ENCODE measurements at regions not wholly inside any gene's neighbourhood (a gene's known extent, or its start where the extent isn't known, plus 50 kb on each side); places are given as distances from the start of the nearest gene placed in this dataset.

GRCh38 chr2:19086231-19086651 lies 272.2 kb downstream of the OSR1 start:
- no peak for DNase-seq

GRCh38 chr2:19078709-19079108 lies 279.7 kb downstream of the OSR1 start:
- no peak for DNase-seq

DNA sequence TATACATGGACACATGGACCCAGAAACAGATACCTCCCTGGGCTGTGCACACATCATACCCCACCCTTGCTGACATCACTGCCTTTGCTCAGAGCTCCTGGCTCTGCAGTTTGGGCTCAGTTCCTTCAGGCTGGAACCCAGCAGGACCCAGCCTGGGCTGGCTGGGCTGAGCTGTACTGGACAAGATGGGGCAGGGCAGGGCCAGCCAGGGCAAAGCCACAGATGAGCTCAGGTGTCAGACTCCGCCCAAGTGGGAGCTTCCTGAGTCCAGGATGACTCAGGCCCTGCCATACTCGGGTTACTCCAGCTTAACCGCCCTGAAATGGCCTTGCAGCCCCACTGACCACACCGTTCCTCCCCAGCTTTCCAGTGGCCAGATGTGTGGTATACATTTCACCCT lies 284.9 kb downstream of the OSR1 start:
- DNase-seq: no peak

DNA sequence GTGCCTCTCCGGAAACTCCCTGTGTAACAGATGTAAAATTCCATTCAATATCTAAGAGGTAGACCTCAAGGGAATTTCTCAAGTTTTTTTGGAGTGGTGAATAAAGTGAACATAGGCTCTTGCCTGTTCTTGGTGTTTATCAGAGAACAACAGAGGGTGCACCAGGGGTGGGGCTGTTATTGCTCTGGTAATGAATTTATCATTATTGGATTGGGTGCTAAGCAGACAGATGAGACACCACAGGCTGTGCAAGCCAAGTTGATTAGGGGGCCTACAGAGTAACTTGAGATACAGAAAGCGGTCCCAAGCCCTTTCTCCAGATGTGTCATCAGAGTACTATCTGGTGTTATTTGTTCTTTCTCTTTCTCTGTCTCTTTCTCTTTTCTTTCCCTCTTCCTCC lies 286.3 kb downstream of the OSR1 start:
- no peak for DNase-seq

GRCh38 chr2:19070886-19071285 lies 287.5 kb downstream of the OSR1 start:
- no peak for DNase-seq

DNA sequence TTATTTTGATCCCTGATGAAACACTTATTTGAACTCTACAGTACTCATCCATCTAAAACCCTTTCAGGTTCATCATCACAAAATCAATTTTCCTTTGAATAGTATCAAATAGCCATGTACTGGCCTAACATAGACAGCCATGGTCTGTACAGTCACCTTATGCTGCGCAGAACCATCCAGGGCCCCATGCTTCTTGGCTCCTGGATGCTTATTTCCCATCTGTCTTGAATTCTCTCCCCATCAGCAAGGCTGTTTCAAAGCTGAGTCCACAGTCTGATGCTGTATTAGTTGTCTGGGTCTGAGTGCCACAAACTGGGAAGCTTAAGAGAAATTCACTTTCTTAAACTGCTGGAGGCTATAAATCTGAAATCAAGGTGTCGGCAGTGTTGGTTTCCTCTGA lies 290.2 kb downstream of the OSR1 start:
- DNase-seq: no peak

- DNase-seq: no peak
These were observed 296.1 kb downstream of the OSR1 start for GRCh38 chr2:19062370-19062769.

DNA sequence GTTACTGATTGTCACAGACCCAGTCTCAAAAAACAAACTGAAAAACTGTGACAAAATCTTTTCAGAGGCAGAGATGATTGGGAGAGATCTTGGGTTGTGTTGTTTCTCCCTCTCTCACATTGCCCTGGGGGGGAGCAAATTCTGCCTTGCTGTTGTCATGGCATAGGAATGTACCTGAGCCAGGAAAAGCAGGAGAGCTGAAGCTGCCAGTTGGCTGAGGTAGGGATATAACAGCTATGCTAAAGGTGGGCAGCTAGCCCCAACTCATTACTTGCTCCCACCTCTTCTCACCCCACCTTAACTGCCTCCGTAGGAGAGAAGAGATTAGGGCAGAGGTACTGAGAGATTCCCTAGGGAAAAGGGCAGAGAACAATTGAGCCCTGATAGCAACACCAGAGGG lies 299.3 kb downstream of the OSR1 start:
- DNase-seq: no peak

DNA sequence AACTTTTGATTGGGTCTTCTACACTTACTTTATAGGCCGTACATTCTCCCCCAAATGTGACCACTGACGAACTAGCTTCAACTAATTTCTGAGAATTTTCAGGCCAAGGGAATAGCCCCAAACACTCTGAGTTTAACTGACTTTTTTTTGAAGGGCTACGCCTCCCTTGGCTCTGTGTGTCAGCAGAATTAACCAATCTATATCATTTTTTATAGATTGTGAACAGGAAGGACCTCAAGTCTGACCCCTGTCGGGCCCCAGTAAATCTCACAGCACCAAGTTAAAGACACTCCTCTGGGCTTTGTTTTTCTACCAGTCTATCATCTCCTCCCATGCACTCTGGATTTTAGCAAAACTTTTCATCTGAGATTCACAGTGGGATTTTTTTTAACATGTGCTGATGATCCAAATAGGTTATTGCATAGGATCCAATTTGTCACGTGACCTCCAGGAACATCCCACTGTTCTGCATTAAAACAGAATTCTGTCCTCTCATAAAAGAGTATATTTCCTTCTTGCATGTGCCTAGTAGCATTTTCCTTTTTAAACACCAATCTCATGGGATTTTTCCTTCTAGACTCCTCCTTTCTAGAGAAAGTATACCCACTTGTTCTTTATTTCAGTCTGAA lies 307.1 kb downstream of the OSR1 start:
- no peak for DNase-seq

DNA sequence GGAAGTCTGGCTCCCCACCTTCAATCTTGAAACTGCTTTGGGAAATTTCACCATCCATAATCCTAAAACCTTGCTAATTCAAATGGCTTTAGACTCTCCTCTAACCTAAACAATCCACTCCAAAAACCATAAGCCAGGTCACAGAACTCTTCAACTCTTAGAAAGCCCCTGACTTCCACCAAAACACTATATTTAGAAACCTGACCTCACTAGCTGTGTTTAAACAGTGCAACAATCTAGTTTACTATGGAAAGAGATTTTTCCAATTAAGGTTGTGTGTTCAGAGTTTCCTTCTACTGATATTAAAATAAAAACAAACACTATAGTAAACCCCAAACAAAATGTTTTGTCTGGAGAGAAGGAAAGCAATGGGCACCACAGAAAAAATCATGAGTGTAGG lies 308.1 kb downstream of the OSR1 start:
- DNase-seq: no peak

DNA sequence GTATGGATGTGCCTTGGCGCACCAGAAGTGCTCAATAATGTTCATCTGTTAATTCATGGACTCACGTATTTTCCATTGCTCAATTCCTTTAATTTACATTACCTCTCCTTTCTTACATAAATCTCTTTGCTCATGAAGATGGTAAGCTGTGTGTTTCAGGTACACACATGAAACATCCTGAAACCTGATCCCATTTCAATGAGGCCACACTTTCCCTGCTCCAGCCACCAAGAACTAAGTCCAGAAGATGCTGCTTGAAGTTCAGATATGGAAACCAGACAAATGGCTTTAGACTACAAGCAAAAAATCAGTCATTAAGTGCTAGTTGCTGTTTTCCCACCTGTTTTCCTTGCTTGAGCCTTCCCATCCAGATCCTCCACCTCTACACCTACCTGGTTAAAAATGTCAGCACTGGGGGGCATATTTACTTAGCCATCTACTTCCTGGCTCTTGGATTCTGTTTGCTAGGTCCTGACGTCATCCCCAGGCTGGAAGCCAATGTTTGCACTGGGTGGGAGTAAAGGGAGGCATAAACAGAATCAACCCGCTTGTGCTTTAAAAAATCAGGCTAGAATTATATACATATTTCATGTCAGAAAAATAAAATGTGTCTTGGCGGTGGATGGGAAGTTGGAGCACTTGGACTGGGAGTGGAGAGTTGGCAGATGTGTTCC lies 309.7 kb downstream of the OSR1 start:
- DNase-seq: no peak

GRCh38 chr2:19046986-19047780 lies 311.2 kb downstream of the OSR1 start:
- DNase-seq: no peak

DNA sequence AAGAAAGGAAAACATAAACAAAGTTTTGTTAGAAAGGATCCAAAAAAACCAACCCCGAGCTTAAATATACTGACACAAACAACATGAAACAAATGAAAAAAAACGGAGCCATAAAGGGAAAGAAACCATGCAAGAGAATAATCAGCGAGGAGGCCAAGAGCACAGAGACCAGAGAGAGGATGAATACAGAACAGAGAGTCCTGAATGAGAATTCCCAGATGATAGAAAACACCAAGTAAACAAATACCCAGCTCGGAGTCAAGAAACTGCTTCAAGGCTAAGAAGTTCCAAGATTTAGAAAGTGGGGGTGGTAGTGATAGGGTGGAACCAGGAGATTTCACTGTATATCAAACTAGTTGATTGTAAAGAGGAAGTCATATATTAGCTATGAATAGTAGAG lies 313.3 kb downstream of the OSR1 start:
- DNase-seq: no peak

DNA sequence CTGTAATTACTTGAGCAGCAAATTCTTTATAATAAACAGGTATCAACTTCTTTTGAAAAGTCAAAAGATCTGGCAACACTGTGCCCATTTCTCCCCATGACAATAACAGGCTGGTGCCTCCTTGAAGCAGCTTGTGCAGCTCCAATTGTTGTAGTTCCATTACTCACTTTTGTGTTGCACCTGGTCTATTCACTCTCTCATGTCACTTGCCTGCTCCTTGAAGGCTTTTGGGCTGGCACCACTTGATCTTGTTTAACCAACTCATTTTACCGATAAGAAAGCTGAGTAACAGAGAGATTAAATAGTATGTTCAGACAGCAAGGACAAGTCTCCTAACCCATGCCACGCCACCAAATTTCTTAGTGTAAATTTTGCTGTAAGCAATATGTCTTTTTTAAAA lies 314.5 kb downstream of the OSR1 start:
- no peak for DNase-seq

DNA sequence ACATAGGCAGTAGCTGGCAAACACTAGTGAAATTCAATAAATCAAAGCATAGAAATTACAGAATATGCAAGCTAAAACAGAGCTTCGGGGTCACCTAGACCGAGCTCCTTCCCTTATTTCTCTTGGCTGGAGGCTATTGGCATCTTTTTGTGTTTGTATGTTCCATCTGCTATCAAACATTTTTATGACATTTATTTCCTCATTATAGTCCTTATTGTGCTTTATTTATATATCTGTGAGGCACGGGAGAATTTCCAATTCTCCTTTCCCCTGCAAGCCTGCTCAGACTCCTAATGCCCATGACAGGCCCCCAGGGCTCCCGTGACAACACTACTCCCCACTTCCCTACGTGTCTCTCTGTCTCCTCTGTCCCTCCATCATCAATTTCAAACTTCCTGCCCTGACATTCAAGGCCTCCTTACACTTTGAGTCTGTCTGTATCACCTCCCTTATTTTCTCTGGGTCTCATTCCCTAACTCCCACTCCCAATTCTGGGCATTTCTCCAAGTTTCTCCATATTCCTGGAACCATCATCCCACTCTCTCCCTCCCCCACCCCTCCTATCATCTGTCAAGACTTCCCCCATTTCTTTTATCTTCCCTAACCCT lies 316.9 kb downstream of the OSR1 start:
- no peak for DNase-seq

DNA sequence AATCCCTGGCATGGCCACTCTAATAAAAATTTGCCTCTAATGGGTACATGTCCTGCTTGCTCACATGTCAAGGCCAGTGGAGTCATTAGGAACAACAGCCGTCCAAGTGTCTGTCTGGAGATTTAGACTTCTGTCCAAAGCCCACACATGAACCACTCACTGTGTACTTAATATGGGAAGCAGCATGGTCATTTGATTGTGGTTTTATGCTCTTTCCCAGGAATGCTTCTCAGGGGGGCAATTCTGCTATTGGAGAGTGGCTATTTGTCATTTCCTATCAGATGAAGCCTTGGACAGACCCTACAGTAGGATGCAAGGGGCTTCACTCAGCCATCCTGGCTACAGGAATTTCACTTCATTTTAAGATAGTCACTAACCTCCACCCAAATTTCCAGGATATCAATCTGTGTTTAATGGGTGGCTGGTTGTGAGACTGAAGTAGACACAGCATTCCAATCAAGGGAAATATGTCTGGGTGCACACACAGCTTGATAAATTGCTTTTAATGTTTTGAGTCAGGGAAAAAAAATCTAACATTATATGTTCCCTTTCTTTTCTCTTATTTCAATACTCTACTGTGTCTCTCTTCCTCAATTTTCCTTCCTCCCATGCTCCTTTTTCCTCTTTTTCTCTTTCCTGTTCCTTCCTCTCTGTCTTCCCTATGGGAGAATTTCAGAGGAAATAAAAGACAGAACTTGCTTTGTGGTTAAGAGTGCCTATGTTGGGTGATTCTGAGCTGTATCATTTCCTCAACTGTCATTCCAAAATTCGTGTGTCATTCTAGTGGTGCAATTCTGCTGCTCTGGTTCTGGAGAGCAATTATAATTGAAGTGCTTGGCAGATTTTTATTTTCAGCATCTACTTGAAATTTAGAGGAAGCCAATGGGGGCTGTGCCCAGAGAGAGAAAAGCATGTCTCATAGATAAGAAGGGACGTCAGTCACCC lies 320.1 kb downstream of the OSR1 start:
- no peak for DNase-seq

- DNase-seq: no peak
These were observed 322.3 kb downstream of the OSR1 start for GRCh38 chr2:19036091-19036490.

DNA sequence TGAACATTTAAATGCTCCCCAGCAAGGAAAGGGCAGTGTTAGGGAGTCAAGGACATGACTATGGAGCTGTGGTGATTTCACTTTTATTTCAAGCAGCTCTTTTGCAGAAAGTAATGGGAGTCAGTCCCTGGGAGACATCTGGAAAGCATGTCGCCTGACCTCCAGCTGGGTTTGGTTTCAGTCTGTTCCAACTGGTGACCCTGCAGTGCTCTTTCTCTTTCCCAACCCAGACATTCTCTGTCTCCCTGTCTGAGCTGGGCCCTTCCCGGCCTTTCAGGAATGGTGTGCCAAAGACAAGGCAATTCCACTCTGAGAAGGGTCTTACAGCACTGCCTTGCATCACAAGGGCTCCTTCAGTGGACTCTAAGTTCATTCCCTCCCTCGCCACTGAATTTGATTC lies 323.2 kb downstream of the OSR1 start:
- no peak for DNase-seq

DNA sequence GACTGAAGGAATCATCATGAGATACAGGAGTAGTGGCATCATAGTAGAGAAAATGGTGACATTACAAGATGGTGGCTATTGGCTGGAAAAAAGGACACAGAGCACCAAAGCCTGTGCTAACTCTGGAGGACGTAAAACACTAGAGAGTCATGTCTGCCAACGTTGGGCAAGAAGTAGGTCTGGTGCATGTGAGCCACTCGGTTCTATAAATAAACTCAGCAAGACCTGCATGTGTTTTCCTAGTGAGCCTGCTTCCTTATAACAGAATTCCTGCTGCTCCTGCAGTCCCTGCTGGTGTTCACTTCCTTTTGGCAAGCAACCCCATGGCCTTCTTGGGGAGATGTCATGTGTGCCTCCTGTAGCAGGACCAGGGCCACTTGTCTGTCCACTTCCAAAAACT lies 325.2 kb downstream of the OSR1 start:
- no peak for DNase-seq

- DNase-seq: no peak
These were observed 326.8 kb downstream of the OSR1 start for GRCh38 chr2:19031642-19032041.

GRCh38 chr2:19029655-19030054 lies 328.8 kb downstream of the OSR1 start:
- no peak for DNase-seq

GRCh38 chr2:19028587-19029375 lies 329.6 kb downstream of the OSR1 start:
- no peak for DNase-seq

All from GOT3 (cell line).